Lower leg skin (tissue), 4 donors: ENCODE measurements at regions not wholly inside any gene's neighbourhood (a gene's known extent, or its start where the extent isn't known, plus 50 kb on each side); places are given as distances from the start of the nearest gene placed in this dataset.

Experiments
- DNase-seq, 2 donors: peaks; one replicate each; pipeline ENCODE4 v3.0.0-alpha.2; 2019; ENCODE audit warnings: low spot score in 2 of 2
- H3K4me3 ChIP-seq: fragments of 200-600 bp; sonication (generic); 2 replicates; pipeline ENCODE4 v1.5.1; 2017; ENCODE audit warnings: mild to moderate bottlenecking, low read depth; ENCODE audit not compliant: poor library complexity, severe bottlenecking
- POLR2A ChIP-seq, 2 donors: fragments of 450-650 bp; IDR thresholded peaks; one replicate each; pipeline ENCODE4 v1.6.1; 2016 to 2017; ENCODE audit warnings: antibody characterized with exemption in 2 of 2, mild to moderate bottlenecking in 1 of 2, moderate library complexity in 1 of 2
- WGBS, 2 donors: methylation state at CpG; one replicate each; pipeline ENCODE4 v1.1.5; 2018; 5-methylcytosine and 5-hydroxymethylcytosine counted together
- intact Hi-C: fragments of 100-400 bp; cut with DNase I; formaldehyde crosslinking; loops from one replicate; pipeline ENCODE4 v1.15.0; 2023; ENCODE audit warnings: low total_unique reads
- TF ChIP-seq, protein P1 (sequence below), 3 donors: fragments of 450-650 bp; IDR thresholded peaks; one replicate each; pipeline ENCODE4 v1.5.1; 2016; ENCODE audit warnings: antibody characterized with exemption in 3 of 3, mild to moderate bottlenecking in 3 of 3, moderate library complexity in 2 of 3

DNA sequence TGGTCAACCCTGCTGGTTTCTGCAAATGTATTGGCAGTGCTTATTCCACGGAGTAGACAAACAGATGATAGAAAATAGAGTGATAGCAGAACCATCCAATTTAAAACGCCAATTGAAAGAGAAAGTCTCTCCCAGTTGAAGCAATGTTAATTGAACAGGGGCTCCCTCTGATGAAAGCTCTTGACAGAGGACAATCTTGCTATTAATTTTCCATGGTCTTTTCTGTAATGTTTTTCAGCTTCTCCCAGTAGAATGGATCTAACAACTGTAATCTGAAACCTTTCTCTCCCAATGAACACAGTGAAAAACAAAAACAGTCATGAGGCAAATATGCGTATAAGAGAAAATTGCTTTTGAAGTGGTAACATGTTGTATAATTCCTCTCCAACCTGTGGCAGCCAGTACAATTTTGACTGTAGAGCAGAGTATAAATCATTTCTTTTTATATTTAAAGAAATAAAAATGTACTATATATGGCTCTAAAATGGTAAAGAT, 225.1 kb upstream of the GALNTL6 start:
- WGBS, 2 donors, result 29 to 33% methylated on average over 3 of the region's 3 CpGs
- TF ChIP-seq, protein P1, sequence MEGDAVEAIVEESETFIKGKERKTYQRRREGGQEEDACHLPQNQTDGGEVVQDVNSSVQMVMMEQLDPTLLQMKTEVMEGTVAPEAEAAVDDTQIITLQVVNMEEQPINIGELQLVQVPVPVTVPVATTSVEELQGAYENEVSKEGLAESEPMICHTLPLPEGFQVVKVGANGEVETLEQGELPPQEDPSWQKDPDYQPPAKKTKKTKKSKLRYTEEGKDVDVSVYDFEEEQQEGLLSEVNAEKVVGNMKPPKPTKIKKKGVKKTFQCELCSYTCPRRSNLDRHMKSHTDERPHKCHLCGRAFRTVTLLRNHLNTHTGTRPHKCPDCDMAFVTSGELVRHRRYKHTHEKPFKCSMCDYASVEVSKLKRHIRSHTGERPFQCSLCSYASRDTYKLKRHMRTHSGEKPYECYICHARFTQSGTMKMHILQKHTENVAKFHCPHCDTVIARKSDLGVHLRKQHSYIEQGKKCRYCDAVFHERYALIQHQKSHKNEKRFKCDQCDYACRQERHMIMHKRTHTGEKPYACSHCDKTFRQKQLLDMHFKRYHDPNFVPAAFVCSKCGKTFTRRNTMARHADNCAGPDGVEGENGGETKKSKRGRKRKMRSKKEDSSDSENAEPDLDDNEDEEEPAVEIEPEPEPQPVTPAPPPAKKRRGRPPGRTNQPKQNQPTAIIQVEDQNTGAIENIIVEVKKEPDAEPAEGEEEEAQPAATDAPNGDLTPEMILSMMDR (IDR thresholded peaks at IDR 0.05), result no peak
- no peak for TF ChIP-seq POLR2A (IDR thresholded peaks at IDR 0.05)
- DNase-seq, result no peak
- intact Hi-C loops, result no loop called here
- no peak overlapping the region for H3K4me3 ChIP-seq

DNA sequence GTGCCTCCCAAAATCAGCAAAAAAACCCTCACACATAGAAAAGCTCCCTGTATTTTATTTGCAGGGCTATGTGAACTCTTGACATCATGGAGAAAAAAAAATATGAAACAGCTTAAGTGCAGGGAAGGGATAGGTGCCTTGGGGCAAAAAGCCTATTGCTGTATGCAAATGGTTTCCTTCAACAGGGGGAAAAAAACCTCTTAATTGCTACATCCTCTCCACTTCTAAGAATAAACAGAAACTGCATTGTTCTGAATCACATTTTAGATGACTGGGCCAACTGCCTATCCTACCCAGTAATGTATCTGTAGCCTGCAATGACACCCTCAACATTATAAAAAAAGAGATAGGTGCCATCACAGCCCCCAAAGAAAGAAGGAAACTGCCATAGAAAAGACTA, 229.4 kb upstream of the GALNTL6 start:
- no peak overlapping the region for H3K4me3 ChIP-seq
- TF ChIP-seq, protein P1 (IDR thresholded peaks at IDR 0.05), result no peak
- TF ChIP-seq POLR2A (IDR thresholded peaks at IDR 0.05), result no peak
- intact Hi-C loops, result no loop called here
- DNase-seq, result no peak

GRCh38 chr4:171582961-171583581, 230.1 kb upstream of the GALNTL6 start:
- H3K4me3 ChIP-seq, result no peak overlapping the region
- 55 to 82% methylated on average over 4 of the region's 4 CpGs for WGBS, 2 donors
- intact Hi-C loops, result no loop called here
- TF ChIP-seq, protein P1 (IDR thresholded peaks at IDR 0.05), result no peak
- no peak for TF ChIP-seq POLR2A (IDR thresholded peaks at IDR 0.05)
- DNase-seq, result no peak

DNA sequence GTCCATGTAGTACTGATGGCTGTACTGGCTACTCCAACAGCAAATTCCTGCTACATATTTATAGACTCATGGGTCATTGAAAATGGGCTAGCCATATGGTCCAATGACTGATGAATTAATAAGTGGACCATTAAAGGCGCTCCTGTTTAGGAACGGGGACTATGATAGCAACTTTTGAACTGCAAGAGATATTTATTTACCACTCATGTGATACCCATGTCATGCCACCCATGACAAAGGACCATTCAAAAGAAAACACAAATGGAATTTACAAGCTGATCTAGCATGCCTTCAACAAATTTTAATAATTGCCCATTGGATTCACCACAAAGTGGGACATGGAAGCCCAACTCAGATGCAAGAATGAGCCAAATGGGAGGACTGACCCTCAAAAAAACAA, 240.0 kb upstream of the GALNTL6 start:
- TF ChIP-seq, protein P1 (IDR thresholded peaks at IDR 0.05), result no peak
- TF ChIP-seq POLR2A (IDR thresholded peaks at IDR 0.05), result no peak
- intact Hi-C loops, result no loop called here
- WGBS, 2 donors, result 85 to 93% methylated on average over 2 of the region's 2 CpGs

DNA sequence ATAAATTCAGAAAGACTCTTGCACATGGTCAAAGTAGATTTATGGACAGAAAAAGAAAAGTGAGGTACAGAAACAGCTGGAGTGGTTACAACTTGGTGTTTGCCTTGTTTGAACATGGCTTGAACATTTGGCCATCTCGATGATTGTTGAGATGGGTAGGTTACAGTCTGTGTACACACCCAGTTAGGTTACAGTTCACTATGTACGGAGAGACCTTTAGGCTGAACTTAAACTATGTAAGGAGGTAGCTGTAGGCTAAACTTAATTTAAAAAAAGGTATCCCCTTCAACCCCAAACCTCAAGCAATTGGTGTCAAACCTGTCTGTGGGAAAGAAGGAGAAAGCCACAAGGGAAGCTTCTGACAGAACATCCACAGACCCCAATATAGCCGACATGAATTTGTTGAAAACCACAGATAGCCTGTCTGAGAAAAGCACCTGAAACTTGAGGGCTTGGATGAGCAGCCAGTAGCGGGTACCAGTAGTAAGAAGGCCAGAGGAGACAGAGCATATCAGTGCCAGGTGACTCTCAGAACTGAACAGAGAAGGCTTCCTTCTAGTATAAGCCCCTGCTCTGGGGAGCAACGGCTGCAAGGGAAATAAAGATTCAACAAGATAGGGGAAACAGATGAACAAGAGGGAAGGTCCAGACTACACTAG, 247.9 kb upstream of the GALNTL6 start:
- intact Hi-C loops, result no loop called here
- DNase-seq, result no peak
- H3K4me3 ChIP-seq, result no peak overlapping the region
- no peak for TF ChIP-seq POLR2A (IDR thresholded peaks at IDR 0.05)
- TF ChIP-seq, protein P1 (IDR thresholded peaks at IDR 0.05), result no peak
- 71 to 78% methylated on average over 5 of the region's 5 CpGs for WGBS, 2 donors

More for the DNA sequence above, 240.0 kb upstream of the GALNTL6 start:
- no peak overlapping the region for H3K4me3 ChIP-seq
- DNase-seq, result no peak
